ENCODE measurements at regions not wholly inside any gene's neighbourhood (a gene's known extent, or its start where the extent isn't known, plus 50 kb on each side); places are given as distances from the start of the nearest gene placed in this dataset.

DNA sequence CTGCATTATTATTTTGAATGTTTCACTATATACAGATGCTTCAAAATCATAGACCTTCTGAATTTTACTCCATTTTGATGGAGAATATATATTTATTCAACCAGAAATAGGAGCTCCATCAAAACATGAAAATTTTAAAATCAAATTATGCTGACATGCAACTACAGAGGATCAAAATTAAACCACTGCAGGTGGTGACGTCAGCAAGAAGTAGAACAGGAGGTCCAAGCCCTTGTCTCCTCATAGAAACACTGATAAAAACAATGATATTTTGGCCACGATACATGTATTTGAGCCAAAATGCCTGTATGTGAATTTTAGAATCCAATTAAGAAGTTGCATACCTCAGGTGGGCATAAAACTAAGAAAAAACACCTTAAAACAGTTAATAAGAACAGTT lies 236.6 kb upstream of the FBXL7 start:
- DNase-seq, result no peak

DNA sequence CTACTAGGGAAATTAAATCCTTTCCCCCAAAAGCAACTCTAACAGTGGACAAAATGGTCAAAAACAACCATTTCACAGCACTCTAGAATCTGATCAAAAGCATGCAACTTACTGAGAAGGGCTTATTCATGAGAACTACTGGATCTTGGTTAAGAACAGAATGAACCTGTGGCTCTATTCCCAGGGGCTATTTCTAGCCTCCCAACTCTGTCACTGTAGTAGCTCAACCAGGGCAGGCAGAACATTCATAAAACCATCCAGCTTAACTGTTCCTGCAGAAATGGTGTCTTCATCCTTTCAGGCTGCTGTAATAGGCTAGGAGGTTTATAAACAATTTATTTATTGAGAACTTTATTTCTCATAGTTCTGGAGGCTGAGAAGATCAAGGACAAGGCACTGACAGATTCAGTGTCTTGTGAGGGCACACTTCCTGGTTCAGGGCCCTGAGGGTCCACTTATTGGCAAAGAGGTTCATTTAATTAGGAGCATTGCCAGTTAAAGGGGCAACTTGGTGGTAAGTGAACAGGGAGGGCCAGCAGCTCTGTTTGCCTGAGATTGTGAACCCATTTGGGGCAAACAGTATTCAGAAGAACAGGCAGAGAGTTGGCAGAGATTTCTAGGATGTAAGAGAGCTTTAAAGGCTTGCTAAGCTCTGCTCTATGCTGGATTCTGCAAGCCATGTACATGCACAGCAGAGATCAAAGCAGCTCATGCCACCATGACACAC lies 238.5 kb upstream of the FBXL7 start:
- no peak for DNase-seq

DNA sequence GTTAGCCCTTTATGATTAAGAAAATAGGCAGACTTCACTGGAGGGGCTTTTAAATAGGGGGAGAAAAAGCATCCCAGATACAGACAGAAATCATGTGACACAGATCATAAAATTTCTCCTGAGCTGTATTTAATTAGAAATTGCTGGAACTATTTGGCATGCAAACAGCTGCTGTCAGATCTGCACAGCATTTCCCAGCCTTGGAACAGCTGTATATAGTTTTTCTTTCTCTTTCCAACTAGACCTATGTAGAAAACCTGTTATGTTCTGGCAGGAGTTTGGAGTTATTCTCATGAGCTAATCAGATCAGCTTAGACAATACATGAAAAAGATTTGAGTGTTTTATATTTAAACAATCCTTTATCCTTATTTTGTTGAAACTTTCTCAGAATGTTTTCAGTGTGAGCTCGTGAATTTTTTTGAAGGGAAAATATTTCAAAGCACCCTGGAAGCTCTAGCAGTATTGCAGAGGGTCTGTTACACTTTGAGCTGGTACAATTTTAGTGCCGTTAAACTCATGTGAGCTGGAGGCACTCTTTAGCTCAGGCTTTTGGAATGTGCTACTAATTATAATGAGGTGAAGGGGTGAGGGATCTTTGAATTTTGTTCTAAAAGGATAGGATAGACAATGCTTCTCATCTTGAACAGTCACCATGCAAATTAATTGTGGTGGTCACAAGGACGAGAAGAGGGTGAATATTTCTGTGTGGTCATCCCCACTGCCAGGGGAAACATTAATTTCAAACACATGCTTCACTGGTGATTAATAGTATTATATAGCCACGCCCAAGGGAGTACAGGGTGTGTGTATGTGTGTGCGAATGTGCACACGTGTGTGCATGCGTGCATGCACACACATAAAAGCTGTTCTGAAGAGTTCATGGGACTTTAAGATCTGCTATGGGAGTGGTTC lies 239.4 kb upstream of the FBXL7 start:
- peak; percentile 77 for DNase-seq

DNA sequence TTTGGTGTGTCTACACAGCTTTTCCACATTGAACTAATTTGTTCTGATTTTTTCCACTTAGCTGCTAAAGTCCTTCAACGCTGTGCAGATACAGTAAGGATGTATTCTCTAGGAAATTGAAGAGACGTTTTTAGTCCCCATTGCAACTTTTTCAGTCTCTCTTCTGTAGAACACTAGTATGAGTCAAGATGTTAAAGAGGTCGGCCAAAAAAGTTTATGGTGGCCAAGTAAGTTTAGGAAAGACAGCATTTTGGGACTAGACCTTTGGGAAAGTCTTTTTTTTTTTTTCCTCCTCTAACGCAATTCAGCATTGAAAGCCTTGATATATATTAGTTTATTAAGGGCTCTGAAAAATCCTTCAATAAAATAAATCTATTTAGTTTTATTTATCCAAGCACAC lies 243.5 kb upstream of the FBXL7 start:
- peak; percentile 58 for DNase-seq

DNA sequence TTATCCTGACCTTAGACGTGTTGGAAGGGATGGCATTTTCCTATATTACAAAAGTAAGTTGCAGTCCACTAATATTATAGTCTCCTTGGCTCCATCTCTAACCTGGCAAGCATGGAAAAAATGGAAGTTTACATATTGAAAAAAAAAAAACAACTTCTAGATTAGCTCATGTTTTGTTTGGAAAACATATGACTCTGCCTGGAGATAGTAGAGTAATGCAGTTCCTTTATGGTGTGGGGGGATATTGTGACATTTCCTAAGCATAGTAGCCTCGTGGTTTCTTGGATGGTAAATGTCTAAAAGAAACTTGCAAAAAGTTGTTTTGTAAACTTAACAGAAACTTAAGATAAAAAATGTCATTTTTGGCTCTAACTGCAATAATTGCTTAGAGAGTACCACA lies 244.4 kb upstream of the FBXL7 start:
- no peak for DNase-seq

DNA sequence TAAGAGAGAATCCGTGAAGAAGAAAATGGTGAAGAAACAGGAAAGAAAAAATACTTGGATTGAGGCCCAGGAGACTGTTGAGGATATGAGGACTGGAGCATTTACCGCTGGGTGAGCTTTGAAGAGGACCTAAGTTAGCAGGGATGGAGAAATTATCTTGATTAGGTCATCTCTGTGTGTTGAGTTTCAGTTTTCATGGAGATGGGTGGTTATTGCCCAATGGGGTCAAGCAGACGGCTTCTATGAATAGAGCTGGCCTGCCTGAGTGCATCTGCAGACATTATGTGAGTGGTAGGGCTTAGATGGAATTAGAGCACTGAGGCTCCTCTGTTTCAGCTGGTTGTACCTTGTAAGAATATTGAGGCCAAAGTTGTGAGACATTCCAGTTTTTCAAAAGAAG lies 245.4 kb upstream of the FBXL7 start:
- no peak for DNase-seq

DNA sequence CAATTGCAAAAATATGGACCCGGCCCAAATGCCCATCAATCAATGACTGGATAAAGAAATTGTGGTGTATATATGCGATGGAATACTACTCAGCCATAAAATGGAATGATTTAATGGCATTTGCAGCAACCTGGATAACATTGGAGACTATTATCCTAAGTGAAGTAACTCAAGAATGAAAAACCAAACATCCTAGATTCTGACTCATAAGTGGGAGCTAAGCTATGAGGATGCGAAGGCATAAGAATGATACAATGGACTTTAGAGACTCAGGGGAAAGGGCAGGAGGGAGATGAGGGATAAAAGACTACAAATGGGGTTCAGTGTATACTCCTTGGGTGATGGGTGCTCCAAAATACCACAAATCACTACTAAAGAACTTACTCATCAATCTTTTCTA lies 247.6 kb upstream of the FBXL7 start:
- DNase-seq, result no peak

DNA sequence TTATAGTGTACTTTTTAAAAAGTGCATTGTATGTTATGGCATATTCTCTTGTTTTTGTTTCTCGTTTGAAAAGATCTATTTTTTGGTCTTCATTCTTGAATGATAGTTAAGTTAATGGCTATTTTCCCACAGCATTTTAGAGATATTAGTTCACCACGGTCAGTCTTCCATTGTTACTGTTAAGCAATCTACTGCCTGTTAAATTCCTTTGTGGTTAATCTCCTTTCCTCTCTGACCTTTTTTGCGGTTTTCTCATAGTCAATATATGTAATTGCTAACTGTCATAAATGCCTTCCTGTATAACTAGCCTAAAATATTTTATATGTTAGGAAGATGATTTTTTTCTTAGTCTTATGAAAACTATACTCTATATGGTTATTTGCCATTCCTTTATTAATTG lies 250.8 kb upstream of the FBXL7 start:
- DNase-seq, result no peak

DNA sequence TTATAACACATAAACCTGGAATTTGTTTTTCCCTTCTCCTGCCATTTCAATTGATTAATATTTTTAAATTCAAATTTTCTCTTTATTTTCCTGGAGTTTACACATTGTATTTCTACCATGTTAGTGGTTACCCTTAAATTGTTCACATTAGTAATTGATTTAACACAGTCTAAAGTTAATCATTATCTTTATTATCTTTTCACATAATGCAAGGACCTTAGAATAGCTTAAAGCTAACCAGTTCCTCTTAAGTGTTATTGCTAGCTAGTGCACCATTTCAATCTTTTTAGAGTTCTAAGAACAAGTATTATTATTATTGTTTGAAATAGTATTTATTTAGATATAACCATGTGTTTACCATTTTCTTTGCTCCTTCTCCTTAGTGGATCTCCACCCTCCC lies 251.2 kb upstream of the FBXL7 start:
- no peak for DNase-seq

DNA sequence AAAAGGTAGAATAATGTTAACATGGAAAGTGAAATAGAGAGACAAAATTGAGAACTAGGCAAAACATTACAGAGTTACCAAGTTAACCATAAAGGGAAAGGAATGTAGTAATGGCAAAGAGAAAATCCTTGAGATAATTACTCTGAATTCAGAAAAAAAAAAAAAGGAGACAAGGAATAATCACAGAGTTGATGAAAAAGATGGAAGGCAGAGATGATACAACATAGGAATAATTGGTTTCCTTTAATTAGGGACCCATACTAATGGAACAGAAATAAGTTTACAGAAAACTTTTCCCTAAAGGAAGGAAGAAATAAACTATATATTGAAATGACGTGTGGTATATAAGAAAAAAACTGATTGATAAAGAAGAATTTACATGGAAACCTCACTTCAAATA lies 254.1 kb upstream of the FBXL7 start:
- DNase-seq, result no peak

DNA sequence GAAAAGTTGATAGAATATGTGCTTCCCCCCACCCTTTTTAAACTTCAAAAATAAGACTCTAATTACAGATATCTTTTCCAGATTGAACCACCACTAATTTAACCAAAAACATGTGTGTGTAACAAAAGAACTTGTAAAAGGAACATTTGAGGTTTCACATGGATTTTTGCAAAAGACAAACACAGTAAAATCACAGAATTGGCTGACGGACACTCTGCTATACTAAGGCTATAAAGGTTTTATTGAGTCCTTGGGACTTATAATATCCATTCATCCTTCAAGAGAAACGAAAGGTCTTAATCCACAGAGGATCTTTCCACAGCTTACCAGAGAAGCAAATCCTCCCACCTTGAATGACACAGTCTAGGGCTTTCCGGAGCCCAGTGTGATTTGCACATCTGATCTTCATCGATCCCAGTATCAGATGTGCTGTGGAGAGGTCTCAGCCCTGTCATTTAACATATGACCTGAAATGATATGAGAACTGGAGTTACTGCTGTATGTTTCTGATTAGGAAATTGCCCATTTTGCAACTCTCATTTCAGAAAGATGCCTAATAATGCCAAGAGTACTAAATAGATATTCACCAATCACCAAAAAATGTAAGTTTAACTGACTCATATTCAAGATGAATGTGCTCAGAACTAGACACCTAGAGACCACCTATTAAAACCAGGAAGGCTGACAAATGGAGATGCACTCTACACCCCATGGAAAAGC lies 256.5 kb upstream of the FBXL7 start:
- no peak for DNase-seq

DNA sequence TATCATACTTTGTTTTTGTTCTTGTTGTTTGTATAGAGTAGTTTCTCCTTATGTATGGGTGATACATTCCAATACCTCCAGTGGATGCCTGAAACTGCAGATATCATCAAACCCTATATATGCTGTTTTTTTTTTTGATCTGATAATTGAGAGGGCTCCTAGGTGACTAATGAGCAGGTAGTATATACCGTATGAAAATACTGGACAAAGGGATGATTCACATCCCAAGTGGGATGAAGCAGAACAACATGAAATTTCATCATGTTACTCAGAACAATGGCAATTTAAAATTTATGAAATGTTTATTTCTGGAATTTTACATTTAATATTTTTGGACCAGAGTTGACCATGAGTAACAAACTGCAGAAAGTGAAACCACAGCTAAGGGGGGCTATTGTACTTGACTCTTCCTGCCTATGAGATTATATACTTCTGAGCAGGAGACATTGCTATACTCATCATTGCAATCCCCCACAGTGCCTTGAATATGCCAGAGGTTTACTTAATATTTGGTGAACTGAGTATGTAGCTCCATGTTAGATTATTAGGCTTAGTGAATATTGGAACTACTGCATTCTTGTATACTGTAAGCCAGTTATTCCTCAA lies 258.7 kb upstream of the FBXL7 start:
- DNase-seq, result no peak

DNA sequence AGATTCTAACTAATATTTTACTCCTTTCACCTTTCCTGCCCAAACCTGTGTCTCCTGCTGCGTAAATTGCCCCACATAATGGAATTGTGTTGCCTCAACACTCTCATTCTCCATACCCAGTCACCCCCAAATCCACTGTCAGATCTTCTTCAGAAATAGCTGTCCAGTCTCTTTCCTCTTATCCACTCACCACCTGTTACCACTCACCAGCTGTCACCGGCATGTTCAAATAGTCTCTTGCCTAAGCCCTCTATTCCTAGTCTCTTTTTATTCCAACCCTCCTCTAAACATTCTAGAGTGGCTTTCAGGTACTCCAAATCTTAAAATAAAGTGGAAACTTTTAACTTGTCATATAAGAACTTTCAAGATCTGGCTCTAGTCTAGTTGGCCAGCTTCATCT lies 262.0 kb upstream of the FBXL7 start:
- DNase-seq, result no peak

DNA sequence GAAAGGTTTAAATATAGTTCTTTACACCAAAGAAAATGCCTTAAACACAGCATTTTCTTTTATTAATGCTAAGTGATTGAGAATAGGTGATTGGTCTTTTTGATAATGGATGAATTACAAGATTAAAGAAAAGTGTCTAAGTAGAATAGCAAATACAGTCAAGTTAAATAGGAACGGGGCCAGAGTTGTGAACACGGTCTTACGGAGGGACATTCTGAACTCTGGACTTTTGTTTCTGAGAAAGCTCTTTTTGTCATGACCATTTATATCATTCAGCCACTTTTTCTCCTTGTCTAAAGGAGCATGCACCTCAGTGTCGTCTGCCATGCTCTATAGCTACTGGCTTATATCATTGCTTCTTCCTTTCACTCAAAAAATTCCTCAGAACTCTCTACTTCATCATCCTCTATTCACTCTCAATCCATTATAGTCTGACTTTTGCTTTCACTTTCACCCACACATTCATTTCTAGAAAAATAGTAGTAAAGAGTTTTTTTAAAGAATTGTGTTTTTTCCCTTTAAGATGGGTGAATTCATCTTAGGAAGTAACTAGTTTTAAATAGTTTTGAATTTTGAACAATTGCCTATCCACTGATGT lies 263.0 kb upstream of the FBXL7 start:
- no peak for DNase-seq

DNA sequence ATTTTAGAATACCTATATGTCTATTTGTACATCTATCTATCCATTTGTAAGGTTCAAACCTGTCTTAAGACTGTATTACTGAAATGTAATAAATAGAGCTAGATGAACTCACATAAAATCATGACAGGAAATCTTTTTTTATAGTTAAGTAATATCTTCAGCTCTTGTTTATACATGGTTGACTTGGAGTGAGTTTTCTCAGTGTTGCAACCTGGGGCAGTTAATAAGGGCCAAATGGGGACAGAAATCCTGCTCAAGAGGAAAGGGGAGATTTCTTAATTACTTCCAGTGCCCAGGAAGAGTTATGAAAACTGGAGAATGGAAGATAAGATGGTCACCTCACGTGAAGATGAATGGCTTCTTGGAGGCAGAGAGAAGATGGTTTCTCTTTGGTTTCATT lies 265.1 kb upstream of the FBXL7 start:
- DNase-seq, result no peak

DNA sequence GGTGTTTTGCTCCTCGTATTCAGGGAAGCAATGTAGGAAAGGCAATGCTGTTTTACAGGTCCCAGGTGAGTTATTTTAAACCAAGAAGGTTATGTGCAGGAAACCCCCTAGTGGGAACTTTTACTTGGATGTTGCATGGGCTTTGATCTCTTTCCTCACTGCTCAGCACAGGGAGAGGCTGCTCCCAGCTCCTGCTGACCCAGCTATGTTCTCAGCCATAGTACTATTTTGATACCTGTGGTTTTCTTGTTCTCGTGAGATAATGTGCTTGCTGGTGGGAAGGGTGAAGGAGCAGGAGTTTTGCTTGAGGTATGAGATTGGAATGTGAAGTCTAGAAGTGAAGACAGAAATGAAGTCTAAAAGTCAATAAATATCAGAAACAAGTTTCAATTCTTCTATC lies 265.6 kb upstream of the FBXL7 start:
- no peak for DNase-seq

DNA sequence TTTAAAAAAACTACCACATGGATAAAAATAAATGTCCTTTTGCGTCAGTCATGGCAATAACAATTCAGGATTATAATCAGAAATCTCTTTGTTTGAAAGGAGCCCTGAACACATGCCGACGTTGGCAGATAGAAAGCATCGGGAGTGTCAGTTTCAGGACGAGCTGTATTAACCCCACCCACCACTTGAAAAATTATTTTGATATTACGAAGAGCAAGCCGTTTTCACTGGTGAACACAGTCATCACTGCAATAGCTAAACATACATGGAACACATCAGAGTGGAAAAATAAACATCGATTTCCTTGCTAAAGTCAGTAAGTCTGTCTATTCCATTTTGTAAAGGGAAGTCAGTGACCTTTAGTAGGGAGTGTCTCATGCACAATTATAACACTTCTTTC lies 266.4 kb upstream of the FBXL7 start:
- no peak for DNase-seq

DNA sequence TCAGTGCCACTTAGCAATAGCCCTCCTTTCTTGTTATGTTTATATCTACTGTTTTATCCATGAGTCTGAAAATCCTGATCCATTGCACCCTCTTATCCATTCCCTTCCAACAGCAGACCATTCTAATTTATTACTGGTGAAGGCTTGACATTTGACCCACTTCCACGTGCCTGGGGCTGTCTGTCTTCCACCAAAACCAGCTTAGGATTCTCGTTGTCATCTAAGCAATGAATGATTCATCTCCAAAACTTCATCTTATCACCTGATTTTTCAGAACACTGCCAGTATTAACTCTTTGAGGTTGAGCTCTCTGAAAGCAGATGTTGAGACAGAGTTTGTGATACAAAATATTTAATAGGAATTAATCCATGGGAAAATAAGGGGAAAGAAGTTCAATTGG lies 277.8 kb upstream of the FBXL7 start:
- no peak for DNase-seq

DNA sequence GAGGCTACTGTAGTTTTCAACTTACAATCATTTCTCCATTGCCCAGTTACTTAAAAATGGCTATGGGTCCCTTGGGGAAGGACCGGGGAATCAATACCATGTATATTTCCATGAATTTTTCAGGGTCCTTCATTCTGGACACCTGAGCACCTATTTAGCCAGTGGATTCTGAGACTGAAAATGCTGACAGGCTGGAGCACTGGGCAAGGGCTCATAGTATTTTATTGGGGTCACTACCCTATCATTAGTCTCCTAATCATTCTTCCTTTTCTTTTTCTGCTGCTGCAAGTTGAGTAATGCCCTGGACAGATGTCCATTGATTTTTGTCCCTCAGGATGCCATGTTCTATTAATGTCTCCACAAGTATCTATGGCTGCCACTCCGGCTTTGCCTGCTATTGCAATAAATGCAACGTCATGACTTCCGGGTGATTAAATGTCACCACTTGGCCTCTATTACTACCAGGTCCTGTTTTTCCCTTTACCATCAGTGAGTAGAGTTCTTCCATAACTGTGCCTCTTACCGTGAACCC lies 279.3 kb upstream of the FBXL7 start:
- DNase-seq, result no peak

DNA sequence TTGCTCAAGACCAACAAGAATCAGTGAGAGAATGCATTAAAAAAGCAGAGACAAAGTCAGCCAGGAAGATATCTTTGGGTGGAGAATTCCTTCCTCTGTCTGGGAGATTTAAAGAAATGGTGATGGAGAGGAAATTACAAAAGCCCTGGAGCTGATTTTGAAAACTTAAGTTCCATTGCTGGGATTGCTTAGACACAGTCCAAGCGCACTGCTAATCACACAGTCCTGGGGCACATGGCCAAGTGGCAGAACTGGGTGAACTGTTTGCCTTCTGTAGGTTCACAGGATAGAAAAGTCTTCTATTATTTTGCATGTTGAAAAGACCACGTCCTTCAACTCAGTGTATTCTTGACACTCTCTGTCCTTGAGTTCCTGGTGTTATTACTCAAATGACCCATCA lies 284.9 kb upstream of the FBXL7 start:
- no peak for DNase-seq

DNA sequence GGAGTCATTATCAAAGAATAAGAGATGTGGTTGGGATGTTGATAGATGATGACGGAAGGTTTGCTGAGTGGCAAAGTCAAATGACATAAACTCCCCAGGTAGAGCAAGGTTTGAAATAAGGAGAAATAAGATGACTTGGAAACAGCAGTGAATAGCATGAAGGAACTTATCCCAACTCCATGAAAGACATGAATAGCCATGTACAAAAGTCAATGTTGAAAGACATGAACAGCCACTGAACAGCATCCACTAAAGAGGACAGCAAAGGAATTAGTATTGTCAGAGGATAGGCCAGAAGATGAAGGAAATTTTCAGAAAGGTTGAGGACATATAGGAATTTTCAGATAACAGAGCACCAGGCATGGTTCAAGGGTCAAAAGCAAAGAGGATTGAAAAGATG lies 286.0 kb upstream of the FBXL7 start:
- DNase-seq, result no peak

All from muscle of arm (tissue), 1 donor.